Ishikawa (cell line): ENCODE measurements at regions not wholly inside any gene's neighbourhood (a gene's known extent, or its start where the extent isn't known, plus 50 kb on each side); places are given as distances from the start of the nearest gene placed in this dataset.

Experiments
- CEBPB ChIP-seq: IDR thresholded peaks from 2 replicates; pipeline ENCODE4 v1.6.1; 2012
- CREB1 ChIP-seq: IDR thresholded peaks from 2 replicates; pipeline ENCODE4 v1.6.1; 2012; ENCODE audit warnings: low read depth
- EGR1 ChIP-seq: IDR thresholded peaks from 2 replicates; pipeline ENCODE4 v1.6.1; 2012
- EP300 ChIP-seq: IDR thresholded peaks from 2 replicates; pipeline ENCODE4 v1.6.1; 2012; ENCODE audit warnings: borderline replicate concordance
- FOXM1 ChIP-seq: IDR thresholded peaks from 2 replicates; pipeline ENCODE4 v1.6.1; 2012; ENCODE audit warnings: low read depth, borderline replicate concordance
- NFIC ChIP-seq: IDR thresholded peaks from 2 replicates; pipeline ENCODE4 v1.6.1; 2012
- TAF1 ChIP-seq: IDR thresholded peaks from 2 replicates; pipeline ENCODE4 v1.6.1; 2012; ENCODE audit warnings: low read depth, mild to moderate bottlenecking
- TCF12 ChIP-seq: IDR thresholded peaks from 2 replicates; pipeline ENCODE4 v1.6.1; 2012; ENCODE audit warnings: low read depth
- YY1 ChIP-seq: IDR thresholded peaks from 2 replicates; pipeline ENCODE4 v1.6.1; 2012; ENCODE audit warnings: low read depth
- TF ChIP-seq, protein P1 (sequence below): IDR thresholded peaks from 2 replicates; pipeline ENCODE4 v1.6.1; 2012
- TF ChIP-seq, protein P2 (sequence below): IDR thresholded peaks from 2 replicates; pipeline ENCODE4 v1.6.1; 2012

DNA sequence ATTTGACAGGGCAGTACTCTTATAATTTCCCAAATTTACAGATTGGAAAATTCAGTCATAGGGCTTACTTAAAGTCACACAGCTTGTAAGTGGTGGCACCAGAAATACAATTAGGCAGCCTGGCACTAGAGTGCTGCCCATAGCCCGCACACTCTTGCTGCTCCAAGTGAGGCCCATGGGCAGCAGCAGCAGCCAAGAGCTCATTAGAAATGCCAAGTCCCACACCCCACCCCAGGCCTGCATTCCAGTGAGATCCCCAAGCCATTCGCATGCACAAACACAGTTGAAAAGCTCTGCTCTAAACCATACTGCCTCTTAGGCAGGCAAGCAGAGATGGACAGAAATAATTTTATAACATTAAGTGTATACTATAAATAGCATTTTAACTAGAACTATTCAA, 379.3 kb upstream of the PKDCC start:
- TF ChIP-seq EGR1 (no peak), EP300 (no peak), CREB1 (no peak), TCF12 (no peak), CEBPB (no peak), YY1 (no peak), FOXM1 (no peak), NFIC (no peak), TAF1 (no peak)
- TF ChIP-seq, protein P1, sequence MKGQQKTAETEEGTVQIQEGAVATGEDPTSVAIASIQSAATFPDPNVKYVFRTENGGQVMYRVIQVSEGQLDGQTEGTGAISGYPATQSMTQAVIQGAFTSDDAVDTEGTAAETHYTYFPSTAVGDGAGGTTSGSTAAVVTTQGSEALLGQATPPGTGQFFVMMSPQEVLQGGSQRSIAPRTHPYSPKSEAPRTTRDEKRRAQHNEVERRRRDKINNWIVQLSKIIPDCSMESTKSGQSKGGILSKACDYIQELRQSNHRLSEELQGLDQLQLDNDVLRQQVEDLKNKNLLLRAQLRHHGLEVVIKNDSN: no peak
- TF ChIP-seq, protein P2, sequence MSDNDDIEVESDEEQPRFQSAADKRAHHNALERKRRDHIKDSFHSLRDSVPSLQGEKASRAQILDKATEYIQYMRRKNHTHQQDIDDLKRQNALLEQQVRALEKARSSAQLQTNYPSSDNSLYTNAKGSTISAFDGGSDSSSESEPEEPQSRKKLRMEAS: no peak
